Testis (tissue), 2 donors: ENCODE measurements at regions not wholly inside any gene's neighbourhood (a gene's known extent, or its start where the extent isn't known, plus 50 kb on each side); places are given as distances from the start of the nearest gene placed in this dataset.

Experiments
- POLR2A ChIP-seq: fragments of 450-650 bp; IDR thresholded peaks from one replicate; pipeline ENCODE4 v1.6.1; 2017; ENCODE audit warnings: antibody characterized with exemption, mild to moderate bottlenecking, moderate library complexity
- TF ChIP-seq, protein P1 (sequence below), 3 experiments: fragments of 450-650 bp in 2 of 3; fragments of 200-600 bp in 1 of 3; sonication (generic) in 1 of 3; IDR thresholded peaks; one replicate each; pipeline ENCODE4 v1.5.1; 2016 to 2019; ENCODE audit warnings: antibody characterized with exemption in 3 of 3, mild to moderate bottlenecking in 2 of 3, moderate library complexity in 1 of 3

DNA sequence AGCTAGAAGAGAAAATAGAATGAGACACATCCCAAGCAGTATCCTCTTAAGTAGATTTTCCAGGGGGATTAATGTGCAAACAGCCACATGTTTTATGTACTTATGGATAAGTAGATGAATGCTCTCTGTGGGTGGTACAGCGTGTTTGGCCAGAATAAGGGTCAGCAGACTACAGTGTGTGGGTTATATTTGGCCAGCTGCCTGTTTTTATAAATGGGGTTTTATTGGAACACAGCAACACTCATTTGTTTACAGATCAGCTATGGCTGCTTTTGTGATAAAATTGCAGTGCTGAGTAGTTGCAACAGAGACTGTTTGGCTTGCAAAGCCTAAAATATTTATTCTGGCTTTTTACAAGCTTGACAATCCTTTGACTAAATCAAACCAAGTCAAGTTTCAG is 780.2 kb upstream of the SEL1L start:
- TF ChIP-seq, protein P1, sequence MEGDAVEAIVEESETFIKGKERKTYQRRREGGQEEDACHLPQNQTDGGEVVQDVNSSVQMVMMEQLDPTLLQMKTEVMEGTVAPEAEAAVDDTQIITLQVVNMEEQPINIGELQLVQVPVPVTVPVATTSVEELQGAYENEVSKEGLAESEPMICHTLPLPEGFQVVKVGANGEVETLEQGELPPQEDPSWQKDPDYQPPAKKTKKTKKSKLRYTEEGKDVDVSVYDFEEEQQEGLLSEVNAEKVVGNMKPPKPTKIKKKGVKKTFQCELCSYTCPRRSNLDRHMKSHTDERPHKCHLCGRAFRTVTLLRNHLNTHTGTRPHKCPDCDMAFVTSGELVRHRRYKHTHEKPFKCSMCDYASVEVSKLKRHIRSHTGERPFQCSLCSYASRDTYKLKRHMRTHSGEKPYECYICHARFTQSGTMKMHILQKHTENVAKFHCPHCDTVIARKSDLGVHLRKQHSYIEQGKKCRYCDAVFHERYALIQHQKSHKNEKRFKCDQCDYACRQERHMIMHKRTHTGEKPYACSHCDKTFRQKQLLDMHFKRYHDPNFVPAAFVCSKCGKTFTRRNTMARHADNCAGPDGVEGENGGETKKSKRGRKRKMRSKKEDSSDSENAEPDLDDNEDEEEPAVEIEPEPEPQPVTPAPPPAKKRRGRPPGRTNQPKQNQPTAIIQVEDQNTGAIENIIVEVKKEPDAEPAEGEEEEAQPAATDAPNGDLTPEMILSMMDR (IDR thresholded peaks at IDR 0.05) = no peak
- no peak for TF ChIP-seq POLR2A
